ENCODE measurements at regions not wholly inside any gene's neighbourhood (a gene's known extent, or its start where the extent isn't known, plus 50 kb on each side); places are given as distances from the start of the nearest gene placed in this dataset.

GRCh38 chr2:12448846-12449505 is 267.8 kb upstream of the TRIB2 start:
- TF ChIP-seq, protein P1, sequence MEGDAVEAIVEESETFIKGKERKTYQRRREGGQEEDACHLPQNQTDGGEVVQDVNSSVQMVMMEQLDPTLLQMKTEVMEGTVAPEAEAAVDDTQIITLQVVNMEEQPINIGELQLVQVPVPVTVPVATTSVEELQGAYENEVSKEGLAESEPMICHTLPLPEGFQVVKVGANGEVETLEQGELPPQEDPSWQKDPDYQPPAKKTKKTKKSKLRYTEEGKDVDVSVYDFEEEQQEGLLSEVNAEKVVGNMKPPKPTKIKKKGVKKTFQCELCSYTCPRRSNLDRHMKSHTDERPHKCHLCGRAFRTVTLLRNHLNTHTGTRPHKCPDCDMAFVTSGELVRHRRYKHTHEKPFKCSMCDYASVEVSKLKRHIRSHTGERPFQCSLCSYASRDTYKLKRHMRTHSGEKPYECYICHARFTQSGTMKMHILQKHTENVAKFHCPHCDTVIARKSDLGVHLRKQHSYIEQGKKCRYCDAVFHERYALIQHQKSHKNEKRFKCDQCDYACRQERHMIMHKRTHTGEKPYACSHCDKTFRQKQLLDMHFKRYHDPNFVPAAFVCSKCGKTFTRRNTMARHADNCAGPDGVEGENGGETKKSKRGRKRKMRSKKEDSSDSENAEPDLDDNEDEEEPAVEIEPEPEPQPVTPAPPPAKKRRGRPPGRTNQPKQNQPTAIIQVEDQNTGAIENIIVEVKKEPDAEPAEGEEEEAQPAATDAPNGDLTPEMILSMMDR (conservative IDR thresholded peaks at IDR 0.05), result no peak
- TF ChIP-seq EZH2 (IDR thresholded peaks at IDR 0.05; ENCODE audit: low read depth), result no peak
